A673 (cell line): ENCODE measurements at regions not wholly inside any gene's neighbourhood (a gene's known extent, or its start where the extent isn't known, plus 50 kb on each side); places are given as distances from the start of the nearest gene placed in this dataset.

Source experiments
- BruUV-seq: library from RNA; stranded (reverse); fragments of 400-500 nt; replicated peaks from 2 replicates; lab custom pipeline; 2021; lab: Mats Ljungman, UMichigan
- CTCF ChIA-PET: fragments of 300-600 bp; sonication (Branson Sonifier 250); formaldehyde crosslinking; loops from one replicate; lab custom pipeline; 2022; ENCODE audit warnings: antibody characterized with exemption; lab: Charles Lee
- POLR2A ChIA-PET: fragments of 300-600 bp; sonication (Branson Sonifier 250); formaldehyde crosslinking; loops from one replicate; lab custom pipeline; 2022; ENCODE audit warnings: antibody characterized with exemption; ENCODE audit not compliant: low non-redundant PET; lab: Charles Lee
- DNase-seq: peaks from one replicate; pipeline ENCODE4 v3.0.0-alpha.2; 2015; ENCODE audit warnings: low spot score
- H3K27ac ChIP-seq: fragments of 200-600 bp; sonication (generic); 2 replicates; pipeline ENCODE4 v1.5.1; 2016; ENCODE audit warnings: mixed run types, low read depth, mild to moderate bottlenecking, mixed read lengths, antibody characterized with exemption, low read length; ENCODE audit not compliant: poor library complexity, severe bottlenecking
- H3K27me3 ChIP-seq: fragments of 200-600 bp; sonication (generic); replicated peaks from 2 replicates; pipeline ENCODE4 v1.6.1; 2017; ENCODE audit warnings: mixed run types, low read depth, mild to moderate bottlenecking, mixed read lengths, antibody characterized with exemption, low read length; ENCODE audit not compliant: insufficient read depth, poor library complexity
- H3K36me3 ChIP-seq: fragments of 200-600 bp; sonication (generic); 2 replicates; pipeline ENCODE4 v1.6.1; 2016; ENCODE audit warnings: mixed run types, mild to moderate bottlenecking, mixed read lengths, antibody characterized with exemption, low read length; ENCODE audit not compliant: insufficient read depth, poor library complexity, severe bottlenecking
- H3K4me1 ChIP-seq: fragments of 200-600 bp; sonication (generic); 2 replicates; pipeline ENCODE4 v1.6.1; 2017; ENCODE audit warnings: mixed run types, mild to moderate bottlenecking, mixed read lengths, antibody characterized with exemption, low read length; ENCODE audit not compliant: insufficient read depth, poor library complexity, severe bottlenecking
- H3K4me3 ChIP-seq: fragments of 200-600 bp; sonication (generic); 2 replicates; pipeline ENCODE4 v1.5.1; 2016; ENCODE audit warnings: low read depth, mixed run types, mild to moderate bottlenecking, mixed read lengths, low read length; ENCODE audit not compliant: poor library complexity, severe bottlenecking
- H3K9me3 ChIP-seq: fragments of 200-600 bp; sonication (generic); 2 replicates; pipeline ENCODE4 v1.6.1; 2016; ENCODE audit warnings: mixed run types, low read depth, mild to moderate bottlenecking, mixed read lengths, antibody characterized with exemption, low read length; ENCODE audit not compliant: poor library complexity, severe bottlenecking
- CTCF ChIP-seq: fragments of 300-800, 200-600 bp; sonication (generic); conservative IDR thresholded peaks from 2 replicates; pipeline ENCODE4 v1.5.1; 2017; ENCODE audit warnings: low read depth, mild to moderate bottlenecking, antibody characterized with exemption, low read length, moderate library complexity, mixed read lengths
- EZH2 ChIP-seq: fragments of 200-600 bp; sonication (generic); IDR thresholded peaks from 2 replicates; pipeline ENCODE4 v1.6.1; 2017; ENCODE audit warnings: borderline replicate concordance, low read depth, mild to moderate bottlenecking, mixed read lengths, antibody characterized with exemption, low read length; ENCODE audit not compliant: poor library complexity, severe bottlenecking
- intact Hi-C: fragments of 100-400 bp; cut with micrococcal nuclease; formaldehyde crosslinking; loops from one replicate; pipeline ENCODE4 v1.10.0; 2022; ENCODE audit not compliant: unreplicated experiment

GRCh38 chr14:57038689-57039088 lies 228.4 kb upstream of the OTX2 start:
- intact Hi-C loops: no loop called here
- BruUV-seq: no TSS peak
- ChIA-PET CTCF (no interaction called here), POLR2A (no interaction called here)
- Histone ChIP-seq H3K27ac (peak overlapping the region; percentile 36), H3K9me3 (no peaks in the 10 kb centered on the region), H3K27me3 (no peaks in the 10 kb centered on the region), H3K4me1 (peaks cover 23% of the 10 kb centered on the region), H3K36me3 (no peaks in the 10 kb centered on the region), H3K4me3 (no peak overlapping the region)
- TF ChIP-seq EZH2 (no peak), CTCF (no peak)
- no peak for DNase-seq

- intact Hi-C loops: no loop called here
- Histone ChIP-seq H3K27ac (no peak overlapping the region), H3K9me3 (no peaks in the 10 kb centered on the region), H3K4me1 (peaks cover 12% of the 10 kb centered on the region), H3K4me3 (no peak overlapping the region), H3K36me3 (no peaks in the 10 kb centered on the region), H3K27me3 (no peaks in the 10 kb centered on the region)
- DNase-seq: no peak
- CTCF ChIA-PET: no interaction called here
- no peak for TF ChIP-seq CTCF
- TF ChIP-seq EZH2: no peak
- POLR2A ChIA-PET: no interaction called here
- no TSS peak for BruUV-seq
Measured at GRCh38 chr14:57031474-57031873, 221.2 kb upstream of the OTX2 start.

GRCh38 chr14:57029620-57030253 lies 219.5 kb upstream of the OTX2 start:
- H3K27ac ChIP-seq: no peak overlapping the region
- no peak overlapping the region for H3K4me3 ChIP-seq
- no TSS peak for BruUV-seq
- ChIA-PET POLR2A (no interaction called here), CTCF (no interaction called here)
- H3K9me3 ChIP-seq: no peaks in the 10 kb centered on the region
- peaks cover 6% of the 10 kb centered on the region for H3K4me1 ChIP-seq
- no peak for TF ChIP-seq EZH2
- no peak for TF ChIP-seq CTCF
- no peak for DNase-seq
- intact Hi-C loops: no loop called here
- no peaks in the 10 kb centered on the region for H3K27me3 ChIP-seq
- H3K36me3 ChIP-seq: no peaks in the 10 kb centered on the region
